ENCODE measurements at regions not wholly inside any gene's neighbourhood (a gene's known extent, or its start where the extent isn't known, plus 50 kb on each side); places are given as distances from the start of the nearest gene placed in this dataset.
"Not testable (repeated sequence)": the region's sequence is repeated elsewhere in the genome, so short reads cannot be mapped to it uniquely, and the experiment has no call there.

DNA sequence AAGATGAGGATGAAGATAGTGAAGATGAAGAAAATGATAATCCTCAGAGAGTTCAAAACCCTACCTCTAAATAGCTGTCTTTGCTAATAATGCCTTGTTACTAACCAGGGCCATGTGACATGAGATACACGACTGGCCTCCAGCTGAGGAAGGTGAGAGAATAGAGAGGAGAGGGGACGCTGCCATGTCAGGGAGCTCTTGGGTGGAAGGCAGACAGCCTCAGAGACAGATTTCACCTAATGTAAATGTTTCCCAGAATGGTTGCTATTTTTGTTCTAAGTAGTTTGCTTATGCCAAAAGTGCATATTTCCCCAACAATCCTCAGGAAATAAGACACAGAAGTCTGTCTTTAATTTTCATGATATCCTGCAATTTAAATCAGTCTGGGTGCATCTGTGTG lies 138.4 kb downstream of the ELOVL4 start:
- DNase-seq = no peak

DNA sequence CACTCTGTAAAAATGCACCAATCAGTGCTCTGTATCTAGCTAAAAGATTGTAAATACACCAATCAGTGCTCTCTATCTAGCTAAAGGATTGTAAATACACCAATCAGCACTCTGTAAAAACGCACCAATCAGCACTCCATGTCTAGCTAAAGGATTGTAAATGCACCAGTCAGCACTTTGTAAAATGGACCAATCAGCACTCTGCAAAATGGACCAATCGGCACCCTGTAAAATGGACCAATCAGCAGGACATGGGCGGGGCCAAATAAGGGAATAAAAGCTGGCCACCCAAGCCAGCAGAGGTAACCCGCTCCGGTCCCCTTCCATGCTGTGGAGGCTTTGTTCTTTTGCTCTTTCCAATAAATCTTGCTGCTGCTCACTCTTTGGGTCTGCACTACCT lies 140.7 kb downstream of the ELOVL4 start:
- not testable (repeated sequence) for DNase-seq

DNA sequence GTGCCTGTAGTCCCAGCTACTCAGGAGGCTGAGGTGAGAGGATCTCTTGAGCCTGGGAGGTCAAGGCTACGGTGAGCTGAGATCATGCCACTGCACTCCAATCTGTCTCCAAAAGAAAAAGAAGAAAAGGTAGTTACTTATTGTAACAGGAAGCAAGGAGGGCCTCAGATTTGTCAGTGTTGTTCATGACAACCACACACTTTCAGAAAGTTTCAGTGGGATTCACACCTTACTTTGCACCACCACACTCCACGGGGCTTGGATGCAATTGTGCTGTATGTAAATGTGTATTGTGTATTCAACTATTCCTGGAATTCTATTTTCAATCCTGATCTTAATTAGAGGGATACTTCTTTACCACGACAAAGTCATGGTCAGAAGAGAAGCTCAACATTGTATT lies 142.6 kb downstream of the ELOVL4 start:
- DNase-seq = no peak

DNA sequence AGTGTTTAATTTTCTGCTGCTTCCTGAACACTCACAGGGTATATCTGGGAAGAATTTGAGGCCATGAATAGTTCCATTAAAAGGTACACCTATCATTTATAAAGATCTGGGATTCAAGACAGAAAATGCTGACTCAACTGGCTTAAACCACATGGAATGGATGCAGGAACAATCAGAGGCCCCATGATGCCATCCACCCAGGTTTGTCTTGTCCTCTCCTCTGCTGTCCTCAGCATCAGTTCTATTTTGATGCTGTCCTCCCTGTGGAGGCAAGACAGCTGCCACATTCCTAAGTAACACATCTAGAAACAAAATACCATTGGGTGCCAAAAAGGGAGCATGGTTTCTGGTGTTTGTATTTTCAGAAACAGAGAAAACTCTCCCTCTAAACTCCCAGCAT lies 143.4 kb downstream of the ELOVL4 start:
- no peak for DNase-seq

DNA sequence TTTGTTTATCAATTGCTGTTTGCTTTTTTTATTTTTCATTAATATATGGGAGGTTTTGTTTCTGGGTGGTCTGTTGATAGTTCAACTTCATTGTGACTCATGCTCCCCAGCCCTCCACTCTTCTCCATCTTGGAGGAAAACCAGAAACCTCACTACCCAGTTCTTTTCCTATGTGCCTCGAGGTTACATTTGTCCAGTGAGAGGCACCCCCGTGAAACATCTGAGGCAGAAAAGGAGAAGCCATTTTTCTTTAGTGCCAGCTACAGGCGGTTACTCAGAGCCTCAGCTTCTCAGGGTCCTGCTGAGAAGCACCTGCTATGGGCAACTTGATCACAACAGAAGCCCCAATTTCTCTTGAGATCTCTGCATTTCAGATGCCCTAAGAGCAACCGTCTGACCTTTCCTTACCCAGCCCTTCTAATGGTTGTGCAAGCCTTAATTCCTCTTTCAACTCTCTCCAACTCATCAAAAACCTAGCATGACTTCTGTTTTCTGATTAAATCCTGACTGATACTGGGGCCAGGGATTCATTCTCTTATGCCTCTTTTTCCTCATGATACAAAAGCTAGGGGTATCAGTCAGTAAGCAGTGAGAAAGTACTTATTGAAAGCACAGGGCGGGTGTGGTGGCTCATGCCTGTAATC lies 144.6 kb downstream of the ELOVL4 start:
- DNase-seq = no peak

DNA sequence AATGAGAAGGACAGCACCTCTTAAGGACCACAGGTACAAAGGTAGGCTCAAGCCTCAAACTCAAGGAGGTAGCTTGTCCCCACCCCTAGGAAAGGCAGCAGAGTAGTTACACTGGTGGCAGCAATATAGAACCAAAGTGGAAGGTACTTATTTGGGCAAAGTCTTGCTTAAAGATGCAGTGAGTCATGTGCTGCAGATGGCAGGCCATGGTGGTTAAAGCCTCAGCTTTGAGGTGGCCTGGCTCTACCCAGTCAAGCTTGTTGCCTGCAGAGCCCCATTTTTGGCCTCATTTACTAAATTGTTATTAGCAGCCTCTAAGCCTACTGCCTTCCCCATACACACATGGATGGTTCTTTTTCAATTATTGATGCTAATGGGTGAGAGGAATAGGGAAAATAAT lies 146.0 kb downstream of the ELOVL4 start:
- DNase-seq = no peak

DNA sequence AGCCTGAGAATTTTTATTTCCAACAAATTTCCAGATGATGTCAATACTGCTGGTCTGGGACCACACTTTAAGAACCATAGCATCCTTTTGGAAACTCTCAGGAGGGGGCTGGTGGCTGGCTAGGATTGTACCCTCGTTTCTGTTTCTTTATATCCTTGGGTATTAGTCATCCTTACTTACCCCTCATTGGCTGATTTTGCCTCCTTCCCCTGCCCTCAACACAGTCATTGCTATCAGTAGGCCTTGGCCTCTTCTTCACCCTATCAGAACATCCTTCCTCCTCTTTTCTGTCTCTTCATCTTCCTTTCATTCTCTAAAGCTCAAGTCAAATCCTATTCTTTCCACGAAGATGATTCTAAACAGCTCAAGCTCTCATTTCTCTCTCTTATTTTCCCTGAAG lies 148.5 kb downstream of the ELOVL4 start:
- no peak for DNase-seq

DNA sequence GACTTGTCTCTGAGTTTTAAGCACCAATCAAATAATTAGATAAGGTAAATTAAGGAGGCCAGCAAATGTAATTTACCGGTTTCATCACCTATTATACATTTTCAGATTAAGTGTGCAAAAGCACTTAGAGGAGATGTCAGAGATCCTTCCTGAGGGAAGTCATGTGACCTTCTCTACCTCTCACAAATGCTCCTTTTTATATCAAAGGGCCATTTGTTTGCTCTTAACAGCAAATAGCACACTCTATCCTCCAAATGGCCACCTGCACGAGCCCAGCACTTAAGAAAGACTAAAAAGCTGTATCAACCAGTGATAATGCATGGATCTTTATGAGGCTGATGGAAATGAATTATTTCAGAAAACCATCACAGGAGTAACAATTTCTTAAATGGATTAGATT lies 149.4 kb downstream of the ELOVL4 start:
- DNase-seq = peak; percentile 44

DNA sequence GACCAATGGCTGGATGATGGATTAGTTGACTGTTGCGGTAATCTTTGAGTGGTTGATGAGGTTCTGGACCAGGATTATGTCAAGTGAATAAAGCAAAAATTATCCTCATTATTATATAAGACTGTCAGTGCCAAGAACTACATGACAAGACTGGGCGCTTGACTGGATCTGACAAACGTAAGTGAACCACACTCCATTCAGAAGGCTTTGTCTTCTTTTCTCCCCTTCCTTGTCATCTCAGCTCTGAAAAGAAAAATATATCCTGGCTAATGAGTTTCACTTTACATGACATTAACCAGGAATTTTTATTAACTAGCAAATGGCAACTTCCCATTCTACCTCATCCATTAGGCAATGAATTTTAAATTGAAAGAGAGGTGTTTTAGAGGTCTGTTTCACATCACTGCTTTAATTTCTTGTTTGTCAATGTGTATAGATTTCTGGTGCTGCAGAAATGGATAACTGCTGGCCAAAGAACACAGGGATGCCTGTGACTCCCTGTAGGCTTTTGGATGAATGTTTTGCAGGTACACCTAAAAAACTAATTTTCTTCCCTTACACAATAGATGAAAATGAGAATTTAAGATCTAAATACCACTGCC lies 150.1 kb downstream of the ELOVL4 start:
- DNase-seq = no peak

DNA sequence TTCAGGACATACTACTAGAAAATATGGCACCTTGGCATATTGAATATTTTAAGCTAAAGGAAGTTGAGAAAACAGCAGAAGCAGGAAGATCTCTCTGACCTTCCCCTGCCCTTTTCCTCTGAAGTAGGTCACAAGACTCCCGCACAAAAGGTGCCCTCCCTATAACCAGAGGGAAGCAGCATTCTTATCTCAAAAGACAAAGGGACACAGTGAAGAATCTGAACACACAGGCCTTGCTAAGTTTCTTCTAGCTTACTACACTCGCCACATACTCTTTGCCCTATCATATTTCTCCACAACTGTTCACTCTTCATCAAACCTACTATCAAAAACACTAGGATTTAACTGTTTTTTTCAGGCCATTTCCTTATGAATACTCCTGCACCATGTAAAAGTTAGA lies 151.2 kb downstream of the ELOVL4 start:
- no peak for DNase-seq

DNA sequence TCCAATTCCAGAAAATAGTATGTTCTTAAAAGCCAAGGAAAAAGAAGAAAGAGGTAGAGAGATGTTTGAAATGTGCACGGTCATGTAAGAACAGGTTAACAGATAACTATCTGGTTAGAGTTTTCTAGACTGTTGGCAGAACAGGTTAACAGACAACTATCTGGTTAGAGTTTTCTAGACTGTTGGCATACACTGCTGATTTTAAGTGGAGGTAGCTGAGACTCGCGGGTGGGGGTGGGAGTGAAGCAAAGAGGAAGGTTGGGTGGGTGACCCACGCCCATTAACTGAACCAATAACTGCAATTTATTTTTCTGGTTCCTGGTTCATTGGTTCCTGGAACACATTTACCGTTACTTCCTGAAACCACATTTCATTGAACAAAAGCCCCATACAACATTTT lies 157.5 kb downstream of the ELOVL4 start:
- no peak for DNase-seq

DNA sequence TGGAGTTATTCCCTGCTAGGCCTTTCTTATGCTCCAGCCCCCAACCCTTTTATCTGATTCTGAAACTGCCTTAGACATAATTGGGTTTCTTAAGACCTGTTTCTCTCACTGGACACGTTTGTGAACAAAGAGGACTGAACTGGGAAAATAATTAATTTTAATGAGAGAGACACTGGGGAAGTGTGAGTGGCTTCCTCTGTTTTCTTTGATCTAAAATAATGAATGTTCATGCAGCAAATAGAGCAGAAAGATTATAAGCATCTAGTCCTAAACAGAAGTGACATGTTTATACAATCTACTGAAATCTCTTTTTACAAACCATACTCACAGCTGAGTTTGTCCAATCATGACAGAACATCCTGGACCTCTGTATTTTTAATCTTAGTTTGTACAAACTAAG lies 157.6 kb downstream of the SH3BGRL2 start:
- DNase-seq = no peak

DNA sequence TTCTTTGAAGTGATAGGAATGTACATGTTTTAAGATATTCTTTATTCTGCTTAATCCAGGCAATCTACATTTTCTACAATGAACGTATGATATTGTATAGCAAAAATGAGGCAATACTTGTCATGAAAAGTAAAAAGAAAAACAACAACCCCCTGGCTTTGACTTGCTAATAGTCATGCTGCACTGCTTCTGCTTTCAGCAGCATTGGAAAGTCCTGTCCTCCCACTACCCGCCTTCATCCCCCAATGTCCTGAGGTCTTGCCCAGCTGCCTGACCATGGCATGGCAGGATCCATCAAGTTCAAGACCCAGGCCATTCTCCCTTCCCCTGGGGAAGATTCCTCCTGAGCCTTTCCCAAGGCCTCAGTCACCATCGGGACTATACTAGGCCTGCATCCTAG lies 156.5 kb downstream of the SH3BGRL2 start:
- no peak for DNase-seq

DNA sequence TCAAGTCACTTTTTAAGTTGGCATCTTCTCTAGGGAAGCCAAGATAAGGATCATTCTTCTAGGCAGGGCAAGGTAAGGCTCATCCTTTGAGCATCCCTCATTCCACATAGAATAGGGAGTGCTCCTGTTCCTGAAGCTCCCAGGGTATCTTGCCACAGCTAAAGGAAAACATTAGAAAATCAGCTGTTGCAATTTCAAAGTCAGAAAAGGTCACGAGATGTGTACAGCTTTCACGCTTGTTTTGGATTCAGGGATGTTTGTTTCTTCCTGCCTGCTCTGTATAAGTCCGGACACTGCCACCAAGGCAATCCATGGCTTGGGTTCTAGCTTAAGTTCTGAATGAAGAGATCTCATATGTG lies 153.2 kb downstream of the SH3BGRL2 start:
- DNase-seq = no peak

DNA sequence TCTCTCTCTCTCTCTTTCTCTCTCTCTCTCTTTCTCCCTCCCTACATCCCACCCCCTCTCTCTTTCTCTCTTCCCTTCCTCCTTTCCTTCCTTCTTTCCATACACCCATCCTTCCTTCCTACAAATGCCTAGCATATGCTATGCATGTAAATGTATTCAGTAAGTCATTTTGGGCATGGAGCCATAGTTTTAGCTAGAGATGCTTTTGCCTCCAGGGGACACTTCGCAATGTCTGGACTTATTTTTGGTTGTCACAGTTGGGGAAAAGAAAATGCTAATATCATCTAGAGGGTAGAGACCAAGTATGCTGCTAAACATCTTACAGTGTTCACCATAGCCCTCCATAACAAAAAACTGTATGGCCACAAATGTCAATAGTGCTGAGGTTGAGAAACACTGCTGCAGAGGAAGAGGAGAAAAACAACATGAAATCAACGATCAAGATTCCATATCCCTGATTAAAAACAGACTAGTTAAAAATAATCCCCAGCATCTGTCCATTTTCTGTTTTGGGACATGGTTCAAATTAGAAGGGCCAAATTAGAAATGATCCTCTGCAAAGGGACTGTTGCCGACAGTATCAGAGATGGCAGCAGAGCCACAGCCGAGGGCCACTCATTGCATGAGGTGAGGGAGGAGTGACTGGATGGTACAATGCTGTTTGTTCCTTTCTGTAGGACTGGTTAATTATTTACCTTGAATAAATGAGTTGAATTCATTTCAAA lies 152.7 kb downstream of the SH3BGRL2 start:
- DNase-seq = no peak

DNA sequence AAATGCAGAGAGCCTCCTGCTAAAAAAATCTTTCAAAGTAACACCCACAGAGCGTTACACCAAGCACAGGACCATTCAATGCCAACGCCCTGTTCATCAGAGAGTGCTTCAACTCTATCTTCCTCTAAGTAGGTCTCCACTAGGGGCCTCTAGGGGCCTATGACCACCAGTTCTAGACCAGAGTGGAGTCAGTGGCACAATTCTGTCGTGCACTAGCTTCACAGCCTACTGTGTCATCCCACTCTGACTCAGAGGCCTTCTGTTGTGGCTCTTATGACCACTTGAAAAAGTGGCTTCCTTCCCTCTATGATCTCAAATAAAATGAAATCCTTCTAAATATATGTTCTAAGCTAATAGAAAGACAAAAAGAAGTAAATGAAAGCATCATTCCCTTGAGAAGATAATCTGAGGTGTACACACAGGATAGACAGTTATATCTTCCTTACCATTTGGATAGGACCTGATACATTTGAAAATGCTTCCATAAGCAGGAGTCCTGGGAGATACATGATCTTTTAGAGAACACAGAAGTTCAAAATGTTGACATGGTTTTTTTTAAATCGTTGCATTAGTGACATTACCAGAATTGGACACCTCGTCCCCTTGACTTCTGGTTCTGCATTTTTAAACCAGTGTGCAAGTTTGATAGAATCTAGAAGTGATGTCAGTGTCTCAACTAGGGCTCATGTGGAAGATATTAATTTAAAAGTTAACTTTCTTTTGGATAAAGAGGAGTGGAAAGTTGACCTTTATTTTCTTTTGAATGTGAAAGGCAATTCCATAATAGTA lies 151.9 kb downstream of the SH3BGRL2 start:
- no peak for DNase-seq

DNA sequence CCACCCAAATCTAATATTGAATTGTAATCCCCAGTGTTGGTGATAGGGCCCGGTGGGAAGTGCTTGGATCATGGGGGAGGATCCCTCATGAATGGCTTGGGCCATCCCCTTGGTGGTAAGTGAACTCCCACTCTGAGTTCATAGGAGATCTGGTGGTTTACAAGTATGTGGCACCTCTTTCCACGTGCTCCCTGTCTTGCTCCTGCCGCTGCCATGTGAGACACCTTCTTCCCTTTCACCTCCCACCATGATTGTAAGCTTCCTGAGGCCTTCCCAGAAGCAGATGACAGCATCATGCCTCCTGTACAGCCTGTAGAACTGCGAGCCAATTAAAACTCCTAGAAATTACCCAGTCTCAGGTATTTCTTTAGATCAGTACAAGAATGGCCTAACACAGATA lies 150.8 kb downstream of the SH3BGRL2 start:
- no peak for DNase-seq

DNA sequence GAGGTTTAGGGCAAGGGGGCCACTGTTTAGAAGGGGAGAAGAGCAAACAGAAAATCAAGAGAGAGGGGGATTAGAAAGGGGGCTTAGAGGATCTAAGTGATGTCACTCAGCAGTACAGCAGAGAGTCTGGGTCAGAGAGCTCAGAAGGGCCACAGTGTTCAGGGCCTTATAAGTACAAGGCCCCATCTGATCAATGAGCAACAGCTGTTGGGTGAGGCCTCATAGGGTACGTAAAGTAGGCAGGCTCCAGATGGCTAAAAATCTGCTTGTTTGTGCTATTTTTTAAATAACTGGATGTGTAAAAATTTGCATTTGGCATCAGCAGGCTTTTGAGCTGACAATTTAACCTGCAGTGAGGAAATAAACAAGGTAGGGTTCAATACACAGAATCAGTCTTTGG lies 149.8 kb downstream of the SH3BGRL2 start:
- no peak for DNase-seq

DNA sequence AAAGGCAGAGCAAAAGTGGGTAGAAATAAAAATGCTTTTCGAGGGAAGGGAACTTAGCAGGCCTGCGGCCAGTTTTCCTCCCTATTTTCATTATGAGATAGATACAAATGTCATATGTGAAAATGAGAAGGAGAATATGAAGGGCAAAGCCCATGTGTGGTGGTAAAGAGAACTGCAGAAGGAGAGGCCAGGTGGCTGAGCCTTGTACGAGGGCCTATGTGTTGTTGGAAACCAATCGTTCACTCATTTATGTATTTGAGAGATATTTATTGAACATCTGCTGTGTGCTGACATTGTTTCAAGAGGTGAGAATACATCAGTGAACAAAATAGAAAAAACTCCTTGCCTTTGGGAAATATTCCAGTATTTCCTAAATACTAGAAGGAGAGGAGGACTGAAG lies 147.7 kb downstream of the SH3BGRL2 start:
- DNase-seq = no peak

DNA sequence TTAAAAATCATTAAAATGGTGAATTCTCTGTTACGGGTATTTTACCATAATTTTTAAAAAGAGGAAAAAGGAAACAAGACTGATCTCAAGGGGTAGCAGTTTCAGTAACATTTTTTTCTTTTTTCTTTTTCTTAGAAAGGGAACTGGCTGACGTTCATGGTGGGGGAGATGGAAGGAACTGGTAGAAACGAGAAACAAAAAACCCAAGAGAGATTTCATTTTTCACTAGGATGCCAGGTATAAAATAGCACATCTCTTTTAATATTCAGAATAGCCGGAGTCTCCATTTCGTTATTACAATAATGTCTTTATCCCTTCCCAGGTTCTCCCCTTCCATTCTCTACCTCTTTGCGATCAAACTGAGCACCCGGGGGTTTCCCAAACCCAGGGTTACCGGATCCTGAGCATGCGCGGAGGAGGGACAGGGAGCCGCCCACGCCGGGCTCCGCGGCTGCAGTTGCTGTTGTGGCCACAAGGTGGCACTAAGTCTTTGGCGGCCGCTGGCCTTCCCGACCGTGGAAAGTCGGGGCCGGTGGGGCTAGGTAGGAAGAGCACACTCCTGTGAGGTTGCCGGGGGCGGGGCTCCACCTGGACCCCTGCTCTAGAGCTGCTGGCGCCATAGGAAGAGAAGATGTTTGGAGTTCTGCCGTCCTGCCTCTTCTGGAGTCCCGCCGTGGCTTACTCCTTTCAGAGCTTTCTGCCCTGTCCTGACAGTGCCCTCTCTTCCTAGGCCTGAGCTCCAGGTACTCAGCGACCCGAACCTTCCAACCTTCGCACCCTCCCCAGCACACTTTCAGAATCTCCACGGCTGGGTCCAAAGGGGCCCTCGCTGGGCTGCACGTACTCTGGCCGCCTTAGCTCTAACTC lies 146.8 kb downstream of the SH3BGRL2 start:
- DNase-seq = no peak

DNA sequence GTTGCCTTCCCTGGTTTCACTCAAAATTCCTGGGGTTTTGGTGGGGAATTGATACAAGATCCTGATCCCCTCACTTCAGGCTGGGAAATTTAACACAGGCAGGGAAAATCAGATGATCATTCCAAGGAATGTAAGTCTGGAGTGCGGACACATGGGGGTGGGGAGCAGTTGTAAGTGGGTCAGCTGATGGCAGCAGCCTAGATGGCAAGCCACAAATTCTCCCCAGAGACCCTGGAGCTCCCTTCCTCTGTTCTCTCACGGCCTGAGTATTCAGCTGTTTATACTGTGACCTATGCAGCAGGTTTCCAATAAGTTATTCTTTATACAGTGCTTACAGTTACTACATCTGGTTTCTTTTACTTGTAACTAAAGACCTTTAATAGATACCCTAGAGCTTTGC lies 144.9 kb downstream of the SH3BGRL2 start:
- no peak for DNase-seq

DNA sequence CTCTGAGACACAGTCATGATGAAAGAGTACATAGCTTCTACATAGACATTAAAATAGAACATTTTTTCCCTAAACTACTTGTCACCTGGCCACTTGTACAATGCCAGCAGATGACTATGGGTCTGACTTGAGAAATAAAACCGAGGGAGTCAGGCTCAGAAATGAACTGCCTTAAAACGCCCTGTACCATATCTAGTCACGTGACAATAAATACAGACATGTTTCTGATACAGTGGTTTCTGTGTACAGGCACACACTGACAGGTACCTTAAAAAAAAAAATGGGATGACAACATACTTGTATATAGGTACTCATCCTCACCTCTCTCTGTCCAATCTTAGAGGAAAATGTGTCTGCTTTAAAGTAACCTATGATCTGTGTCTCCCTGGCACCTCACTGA lies 144.1 kb downstream of the SH3BGRL2 start:
- DNase-seq = no peak

DNA sequence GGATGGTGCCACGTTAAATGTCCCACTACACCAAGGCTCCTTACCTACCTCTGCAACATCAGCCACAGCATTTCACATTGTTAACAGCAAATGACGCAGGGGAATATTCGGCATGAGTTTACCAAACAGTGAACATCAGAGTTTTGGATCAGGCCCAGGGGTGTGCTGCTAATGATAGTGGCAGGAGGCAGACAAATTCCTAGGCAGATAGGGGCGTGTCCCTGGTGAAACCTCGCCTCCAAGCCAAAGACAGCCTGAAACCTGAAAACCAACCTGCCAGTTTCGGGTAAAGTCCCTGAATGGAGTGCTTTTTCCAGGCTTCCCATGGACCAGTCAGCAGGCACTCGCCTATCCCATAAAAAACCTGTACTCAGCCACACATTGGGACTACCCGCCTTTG lies 133.6 kb downstream of the SH3BGRL2 start:
- DNase-seq = no peak

Data from NCI-H510A treated with DMSO at 0.1 percent for 48 hours (cell line).